ENCODE measurements at regions not wholly inside any gene's neighbourhood (a gene's known extent, or its start where the extent isn't known, plus 50 kb on each side); places are given as distances from the start of the nearest gene placed in this dataset.

GRCh38 chr6:23447731-23448130, 678.3 kb upstream of the NRSN1 start (continued):
- TF ChIP-seq ZNF232 (CRISPR knock-in tag; IDR thresholded peaks at IDR 0.05) (no peak), PRRX2 (CRISPR knock-in tag; IDR thresholded peaks at IDR 0.05) (no peak), NR1H2 (CRISPR knock-in tag; IDR thresholded peaks at IDR 0.05) (no peak), GTF2I (CRISPR knock-in tag; conservative IDR thresholded peaks at IDR 0.05) (no peak), MYBL2 (CRISPR knock-in tag; IDR thresholded peaks at IDR 0.05) (no peak)

GRCh38 chr6:23448281-23448680, 677.7 kb upstream of the NRSN1 start:
- no peak for TF ChIP-seq ZNF423 (CRISPR knock-in tag; IDR thresholded peaks at IDR 0.05)
- TF ChIP-seq ATF1 (CRISPR knock-in tag; IDR thresholded peaks at IDR 0.05) = no peak
- TF ChIP-seq CTCF (IDR thresholded peaks at IDR 0.05) = no peak
- TF ChIP-seq HMGA2 (CRISPR knock-in tag; IDR thresholded peaks at IDR 0.05) = no peak
- TF ChIP-seq CREM (CRISPR knock-in tag; IDR thresholded peaks at IDR 0.05) = no peak
- TF ChIP-seq MYBL2 (CRISPR knock-in tag; IDR thresholded peaks at IDR 0.05) = no peak
- TF ChIP-seq USF1 (CRISPR knock-in tag; IDR thresholded peaks at IDR 0.05) = no peak
- no peak for TF ChIP-seq ZNF532 (CRISPR knock-in tag; IDR thresholded peaks at IDR 0.05; ENCODE audit: borderline replicate concordance)
- no peak for TF ChIP-seq MXD4 (CRISPR knock-in tag; IDR thresholded peaks at IDR 0.05; ENCODE audit: borderline replicate concordance)
- TF ChIP-seq NFATC4 (CRISPR knock-in tag; IDR thresholded peaks at IDR 0.05) = no peak
- TF ChIP-seq E2F5 (CRISPR knock-in tag; IDR thresholded peaks at IDR 0.05) = no peak
- TF ChIP-seq EMX1 (CRISPR knock-in tag; IDR thresholded peaks at IDR 0.05) = no peak
- no peak for TF ChIP-seq TEAD4 (CRISPR knock-in tag; IDR thresholded peaks at IDR 0.05)
- no peak for TF ChIP-seq NR2C2 (CRISPR knock-in tag; IDR thresholded peaks at IDR 0.05)
- Mint-ChIP-seq H3K9me3 (peaks cover 9% of the 10 kb centered on the region; the same call in 1 of the 2 replicates), H3K36me3 (no peaks in the 10 kb centered on the region), H3K4me3 (no peak overlapping the region), H3K27me3 (ENCODE audit: low read depth) (no peaks in the 10 kb centered on the region), H3K4me1 (peaks cover 28% of the 10 kb centered on the region), H3K27ac (no peak overlapping the region)
- POLR2A ChIA-PET = no interaction called here
- CTCF ChIA-PET = no interaction called here
- no peak for DNase-seq (ENCODE audit: low spot score)
- ATAC-seq = no peak
